HG02798 (cell line): ENCODE measurements at regions not wholly inside any gene's neighbourhood (a gene's known extent, or its start where the extent isn't known, plus 50 kb on each side); places are given as distances from the start of the nearest gene placed in this dataset.
A peak's percentile ranks its signal among the peaks of the same experiment; 100 is the strongest.

ENCODE experiments used
- ATAC-seq: cut with Tn5 transposase; IDR thresholded peaks from one replicate; pipeline ENCODE4 v1.9.1; 2021; ENCODE audit warnings: mild to moderate bottlenecking; ENCODE audit not compliant: unreplicated experiment, poor library complexity

DNA sequence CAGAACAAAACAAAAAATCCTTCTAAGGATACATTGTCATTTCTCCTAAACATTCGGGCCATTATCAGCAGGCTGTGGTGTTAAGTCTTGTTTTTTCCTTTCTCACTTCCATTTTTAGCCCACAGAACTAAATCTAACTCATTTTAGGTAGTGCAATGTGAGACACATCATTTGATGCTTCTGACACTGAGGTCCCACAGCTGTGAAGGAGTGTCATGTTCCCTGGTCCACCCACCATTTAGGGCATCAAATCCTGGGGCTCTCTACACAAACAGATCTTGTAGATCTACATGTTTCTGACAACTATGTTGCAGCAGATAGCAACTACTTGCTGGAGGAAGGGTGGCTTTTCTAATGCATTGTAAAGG lies 232.5 kb upstream of the IGFBP3 start:
- ATAC-seq, result peak; percentile 33

DNA sequence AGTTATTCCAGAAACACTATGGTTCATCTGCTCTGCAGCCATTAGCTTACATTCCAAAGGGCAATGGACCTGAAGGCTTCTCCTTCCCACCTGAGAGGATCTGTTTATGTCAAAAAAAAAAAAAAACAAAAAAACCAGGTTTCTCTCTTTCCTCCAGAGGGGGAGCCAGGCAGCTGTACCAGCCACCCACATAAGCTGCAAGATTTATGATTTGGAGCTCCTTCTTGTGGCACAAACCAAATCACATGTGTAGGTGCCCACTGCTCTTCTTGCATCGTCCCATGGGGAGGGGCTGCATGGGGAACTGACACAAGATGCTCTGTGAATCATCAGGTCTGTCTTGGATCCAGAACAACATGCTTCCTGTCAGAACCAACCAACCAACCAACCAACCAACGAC lies 231.6 kb upstream of the IGFBP3 start:
- no peak for ATAC-seq

DNA sequence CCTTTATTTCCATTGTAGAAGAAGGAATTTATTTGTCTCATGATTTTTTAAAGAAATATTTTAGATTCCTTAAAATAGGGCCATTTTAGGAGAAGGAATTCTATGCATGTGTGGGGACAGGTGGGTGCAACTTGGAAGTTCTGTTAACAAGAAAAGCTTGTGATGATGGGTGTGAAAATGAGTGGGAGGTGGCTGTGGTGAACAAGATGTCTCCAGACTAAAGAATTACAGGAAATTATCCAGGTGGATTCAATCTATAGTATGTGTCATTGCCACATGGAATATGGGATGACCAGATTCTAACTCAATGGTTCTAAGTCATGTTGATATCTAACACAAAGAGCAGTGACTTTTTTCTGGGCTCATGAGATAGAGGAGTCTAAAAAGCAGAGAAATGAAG lies 229.6 kb upstream of the IGFBP3 start:
- no peak for ATAC-seq

DNA sequence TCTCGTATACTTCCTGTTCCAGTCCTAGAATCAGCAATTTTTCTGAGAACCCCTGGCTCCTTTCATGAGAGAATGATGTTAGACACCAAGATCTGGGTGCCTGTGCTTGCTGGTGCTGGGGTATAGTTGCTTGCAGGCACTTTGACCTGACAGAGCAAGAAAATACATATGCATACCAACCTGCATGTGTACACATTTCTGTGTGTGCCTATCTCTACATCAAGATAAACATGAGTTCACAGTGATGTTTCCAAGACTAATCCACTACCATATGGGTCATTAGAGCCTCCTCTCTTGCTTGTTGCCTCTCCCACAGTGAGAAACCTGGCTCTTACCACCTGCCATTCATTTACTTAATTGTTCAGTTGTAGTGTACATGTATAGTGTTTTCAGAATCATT lies 229.1 kb upstream of the IGFBP3 start:
- no peak for ATAC-seq

DNA sequence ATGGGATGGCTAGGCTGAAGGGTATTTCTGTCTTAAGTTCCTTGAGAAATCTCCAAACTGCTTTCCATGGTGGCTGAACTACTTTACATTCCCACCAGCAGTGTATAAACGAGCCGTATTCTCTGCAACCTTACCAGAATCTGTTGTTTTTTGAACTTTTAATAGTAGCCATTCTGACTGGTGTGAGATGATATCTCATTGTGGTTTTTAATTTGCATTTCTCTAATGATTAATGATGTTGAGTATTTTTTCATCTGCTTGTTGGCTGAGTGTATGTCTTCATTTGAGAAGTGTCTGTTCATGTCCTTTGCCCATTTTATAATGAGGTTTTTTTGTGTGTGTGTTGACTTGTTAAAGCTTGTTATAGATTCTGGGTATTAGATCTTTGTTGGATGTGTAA lies 226.8 kb upstream of the IGFBP3 start:
- ATAC-seq, result no peak

DNA sequence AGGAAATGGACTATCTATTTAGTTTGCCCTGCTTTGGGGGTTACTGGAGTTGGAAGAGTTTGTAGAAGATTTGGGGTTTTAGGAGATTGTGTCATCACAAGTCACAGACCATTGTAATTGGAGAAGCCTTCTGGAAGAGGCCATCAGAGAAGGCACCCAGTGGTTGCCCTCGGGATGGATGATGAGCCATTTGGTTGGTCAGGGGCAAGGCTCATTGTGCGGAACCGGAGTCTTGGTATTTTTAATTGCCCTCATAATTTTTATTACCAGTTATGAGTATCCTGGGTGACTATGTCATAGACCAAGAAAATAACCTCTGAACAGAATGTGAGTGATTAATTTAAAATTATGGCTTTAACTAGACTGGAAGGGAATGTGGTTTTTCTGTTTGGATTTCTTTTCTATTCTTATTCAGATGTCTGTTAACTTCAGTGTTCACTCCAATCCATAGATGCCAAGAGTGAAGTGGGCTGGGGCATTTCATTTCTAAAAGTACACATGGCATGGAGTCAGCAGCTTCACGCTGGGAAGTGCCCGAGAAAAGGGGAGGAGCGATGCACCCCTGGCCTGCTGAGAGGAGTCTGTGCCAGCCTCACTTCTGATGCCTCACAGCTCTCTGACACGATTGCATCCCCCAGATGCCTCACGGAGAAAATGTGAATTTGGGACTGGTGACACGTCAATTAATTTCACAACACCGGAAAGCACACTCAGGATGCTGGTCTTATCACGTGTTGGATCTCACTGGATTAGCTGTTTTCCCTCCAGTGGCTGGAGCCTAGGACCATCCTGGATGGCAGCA lies 225.6 kb upstream of the IGFBP3 start:
- ATAC-seq, result no peak

DNA sequence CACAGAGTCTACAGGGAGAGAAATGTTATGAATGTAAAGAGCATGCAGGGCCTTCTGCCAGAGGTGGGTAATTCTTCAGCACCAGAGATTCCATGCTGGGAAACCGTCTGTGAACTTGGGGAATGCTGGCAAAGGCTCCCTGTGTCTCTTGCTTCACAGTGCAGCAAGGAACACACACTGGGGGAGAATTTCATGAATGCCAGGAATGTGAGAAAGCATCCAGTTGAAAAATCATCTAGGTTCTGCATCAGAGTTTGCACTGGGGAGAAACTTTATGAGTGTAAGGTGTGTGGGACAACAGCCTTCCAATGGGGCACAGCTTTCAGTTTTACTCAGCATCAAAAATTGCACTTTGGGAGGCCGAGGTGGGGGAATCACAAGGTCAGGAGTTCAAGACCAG lies 224.3 kb upstream of the IGFBP3 start:
- no peak for ATAC-seq

DNA sequence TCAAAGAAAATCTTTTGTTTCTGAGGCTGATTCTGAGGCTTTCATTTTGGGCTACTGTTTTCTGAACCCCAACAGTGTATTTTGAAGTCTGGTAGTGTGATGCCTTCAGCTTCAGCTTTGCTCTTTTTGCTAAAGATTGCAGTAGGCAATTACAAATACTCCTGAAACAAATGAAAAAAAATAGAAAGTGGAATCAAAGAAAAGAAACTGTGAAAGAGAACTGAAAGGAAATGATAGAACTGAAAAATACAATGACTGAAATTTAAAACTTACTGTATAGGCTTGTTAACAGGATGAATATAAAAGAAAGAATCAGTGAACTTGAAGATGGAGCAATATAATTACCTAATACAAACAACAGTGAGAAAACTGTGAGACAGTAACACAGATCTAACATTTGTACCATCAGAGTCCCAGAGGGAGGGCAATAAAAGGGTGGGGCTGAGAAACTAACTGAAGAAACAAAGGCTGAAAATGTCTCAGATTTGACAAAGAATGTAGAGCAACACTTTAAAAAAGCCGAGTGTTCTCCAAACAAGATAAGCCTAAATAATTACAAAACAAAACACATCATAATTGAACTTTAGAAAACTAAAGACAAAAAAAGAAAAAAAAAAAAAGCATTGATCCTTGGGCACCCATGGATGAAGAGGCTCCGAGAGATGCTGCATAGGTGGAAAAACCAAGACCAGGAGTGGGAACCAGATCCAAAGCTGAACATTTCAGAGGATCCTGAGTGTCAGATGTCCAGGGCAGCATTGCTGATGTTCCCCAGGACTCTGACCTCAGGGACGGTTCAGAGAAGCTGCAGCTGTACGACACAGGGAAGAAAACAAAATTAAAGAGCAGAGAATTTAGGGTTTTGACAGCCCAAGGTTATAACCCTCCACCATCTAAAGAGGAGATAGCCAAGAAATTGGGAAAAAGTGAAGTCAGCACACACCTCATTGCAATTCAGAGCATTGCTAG lies 223.2 kb upstream of the IGFBP3 start:
- ATAC-seq, result peak; percentile 41

DNA sequence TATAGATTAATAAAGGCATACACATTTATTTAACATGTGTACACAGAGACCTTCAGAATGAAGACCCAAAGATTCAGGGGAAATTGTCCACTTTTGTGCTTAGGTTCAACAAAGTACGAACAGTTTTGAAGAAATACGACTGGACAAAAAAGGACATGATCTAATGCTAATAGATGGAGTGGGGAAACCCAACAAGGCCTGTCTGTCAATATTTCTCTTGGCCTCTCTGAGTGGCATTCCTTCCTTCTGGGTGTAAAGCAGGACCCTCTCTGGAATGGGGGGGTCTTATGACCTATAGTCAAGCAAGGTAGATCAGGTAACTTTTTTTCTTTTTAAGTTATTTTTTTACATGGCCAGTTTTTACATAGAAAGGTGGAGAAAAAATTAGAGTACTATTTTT lies 222.3 kb upstream of the IGFBP3 start:
- no peak for ATAC-seq

DNA sequence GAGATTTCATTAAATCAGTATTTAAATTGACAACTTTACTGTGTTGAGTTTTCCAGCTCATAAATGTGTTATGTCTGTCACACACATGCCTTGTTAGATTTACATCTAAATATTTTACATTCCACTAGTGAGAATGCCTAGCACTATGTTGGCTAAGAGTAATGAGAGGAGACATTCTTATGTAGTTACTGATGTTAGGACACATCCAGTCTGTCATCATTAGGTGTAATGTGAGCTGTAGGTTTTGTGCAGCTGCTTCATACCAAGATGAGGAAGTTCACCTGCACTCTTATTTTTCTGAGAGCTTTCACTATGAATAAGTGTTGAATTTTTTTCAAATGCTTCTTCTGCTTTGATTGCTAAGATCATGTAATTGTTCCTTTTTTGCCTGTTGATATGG lies 218.0 kb upstream of the IGFBP3 start:
- ATAC-seq, result peak; percentile 66

DNA sequence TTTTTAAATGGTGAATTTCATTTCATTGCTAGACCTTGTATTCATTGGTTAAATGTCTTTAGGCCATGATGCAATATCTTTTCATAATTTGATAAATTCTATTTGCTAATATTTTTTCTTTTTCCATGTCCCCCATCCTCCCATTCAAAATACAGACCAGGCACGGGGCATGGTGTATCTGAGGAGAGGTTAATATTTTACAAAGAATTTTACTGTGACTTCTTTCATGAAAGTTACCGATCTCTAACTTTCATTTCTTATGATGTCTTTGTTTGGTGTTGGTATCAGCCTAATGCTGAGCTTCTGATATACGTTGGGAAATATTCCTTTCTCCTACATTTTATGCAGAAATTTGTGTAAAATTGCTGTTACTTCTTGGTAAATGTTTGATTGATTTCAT lies 216.7 kb upstream of the IGFBP3 start:
- ATAC-seq, result no peak

DNA sequence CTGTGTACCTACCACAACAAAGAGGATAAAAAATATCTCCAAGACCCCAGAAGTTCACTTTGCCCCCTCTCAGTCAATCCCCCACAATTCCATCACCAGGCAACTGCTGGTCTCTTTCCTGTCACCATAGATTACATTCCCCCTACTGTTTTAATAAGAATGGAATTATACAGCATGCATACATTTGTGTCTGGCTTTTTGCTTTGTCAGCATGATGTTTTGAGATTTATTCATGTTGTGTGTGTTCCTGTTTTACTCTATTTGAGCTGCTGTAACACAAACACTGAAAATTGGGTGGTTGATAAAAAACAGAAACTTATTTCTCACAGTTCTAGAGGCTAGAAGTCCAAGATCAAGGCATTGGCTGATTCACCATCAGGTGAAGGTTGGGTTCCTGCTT lies 214.5 kb upstream of the IGFBP3 start:
- no peak for ATAC-seq

DNA sequence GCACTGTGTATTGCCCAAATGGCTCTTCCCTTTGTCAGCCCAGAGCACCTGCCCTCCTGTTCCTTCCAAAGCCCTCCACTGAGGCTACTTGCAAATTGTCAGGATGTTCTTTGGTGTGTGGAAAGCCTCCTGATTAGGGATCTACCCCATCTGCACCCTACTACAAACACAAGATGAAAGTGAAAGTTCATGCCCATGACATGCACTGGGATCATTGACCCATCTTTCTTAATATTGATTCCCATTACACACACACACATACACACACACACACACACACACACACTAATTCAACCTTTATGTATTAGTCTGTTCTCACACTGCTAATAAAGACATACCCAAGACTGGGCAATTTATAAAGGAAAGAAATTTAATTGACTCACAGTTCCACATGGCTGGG lies 213.7 kb upstream of the IGFBP3 start:
- ATAC-seq, result no peak

DNA sequence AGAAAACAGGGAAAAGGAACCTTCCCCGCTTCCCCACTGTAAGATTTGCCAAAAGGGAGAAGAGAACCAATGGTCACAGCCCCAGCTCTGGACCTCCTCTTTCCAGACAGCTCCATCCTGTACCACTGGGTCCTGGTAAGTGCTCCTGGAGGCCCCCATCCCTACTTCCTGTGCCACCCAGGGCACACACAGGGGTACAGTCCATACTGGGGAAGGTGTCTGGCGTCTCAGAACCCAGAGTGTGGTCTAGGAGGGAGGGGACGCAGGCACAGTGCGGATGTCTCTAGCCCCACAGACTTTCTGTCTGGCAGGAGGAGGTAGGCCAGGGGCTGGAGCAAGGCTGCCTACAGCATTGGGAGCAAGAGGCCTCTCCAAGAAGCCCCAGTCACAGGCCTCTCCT lies 213.3 kb upstream of the IGFBP3 start:
- no peak for ATAC-seq

DNA sequence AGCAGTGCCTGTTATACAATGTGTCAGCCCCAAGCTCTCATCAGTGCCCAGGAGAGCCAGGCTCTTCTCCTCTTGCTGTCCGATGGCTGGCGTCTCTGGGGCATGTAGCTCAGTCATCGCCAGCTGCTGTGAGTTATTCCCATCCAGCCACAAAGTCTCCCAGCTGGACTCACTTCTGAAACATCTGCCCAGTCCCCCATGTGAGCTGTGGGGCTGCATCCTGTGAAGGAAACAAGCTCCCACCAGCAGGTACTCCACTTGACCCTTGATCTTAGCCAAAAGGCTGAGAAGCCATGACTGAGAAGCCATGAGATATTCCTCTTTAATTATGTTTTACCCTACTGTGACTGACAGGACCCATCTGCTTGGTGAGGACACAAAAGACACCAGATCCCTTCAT lies 212.7 kb upstream of the IGFBP3 start:
- ATAC-seq, result no peak

DNA sequence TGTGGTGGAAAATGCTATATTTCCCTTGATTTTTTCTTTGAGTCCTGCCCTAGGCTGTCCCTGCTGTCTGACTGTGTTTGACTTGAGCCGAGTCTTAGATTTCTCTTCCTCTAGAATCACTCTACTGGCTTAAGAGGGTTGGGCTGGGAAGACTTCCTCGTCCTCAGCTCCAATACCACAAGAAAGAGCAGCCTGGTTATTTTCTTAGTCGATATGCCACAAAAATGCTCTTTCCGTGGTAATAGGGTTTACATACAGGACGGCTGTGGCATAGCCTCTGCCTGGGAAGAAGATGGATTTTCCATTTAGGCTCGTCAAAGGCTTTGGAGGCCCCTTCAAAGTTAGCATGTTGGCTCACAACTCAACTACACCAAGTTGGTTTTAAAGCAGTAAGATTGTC lies 212.0 kb upstream of the IGFBP3 start:
- ATAC-seq, result no peak

DNA sequence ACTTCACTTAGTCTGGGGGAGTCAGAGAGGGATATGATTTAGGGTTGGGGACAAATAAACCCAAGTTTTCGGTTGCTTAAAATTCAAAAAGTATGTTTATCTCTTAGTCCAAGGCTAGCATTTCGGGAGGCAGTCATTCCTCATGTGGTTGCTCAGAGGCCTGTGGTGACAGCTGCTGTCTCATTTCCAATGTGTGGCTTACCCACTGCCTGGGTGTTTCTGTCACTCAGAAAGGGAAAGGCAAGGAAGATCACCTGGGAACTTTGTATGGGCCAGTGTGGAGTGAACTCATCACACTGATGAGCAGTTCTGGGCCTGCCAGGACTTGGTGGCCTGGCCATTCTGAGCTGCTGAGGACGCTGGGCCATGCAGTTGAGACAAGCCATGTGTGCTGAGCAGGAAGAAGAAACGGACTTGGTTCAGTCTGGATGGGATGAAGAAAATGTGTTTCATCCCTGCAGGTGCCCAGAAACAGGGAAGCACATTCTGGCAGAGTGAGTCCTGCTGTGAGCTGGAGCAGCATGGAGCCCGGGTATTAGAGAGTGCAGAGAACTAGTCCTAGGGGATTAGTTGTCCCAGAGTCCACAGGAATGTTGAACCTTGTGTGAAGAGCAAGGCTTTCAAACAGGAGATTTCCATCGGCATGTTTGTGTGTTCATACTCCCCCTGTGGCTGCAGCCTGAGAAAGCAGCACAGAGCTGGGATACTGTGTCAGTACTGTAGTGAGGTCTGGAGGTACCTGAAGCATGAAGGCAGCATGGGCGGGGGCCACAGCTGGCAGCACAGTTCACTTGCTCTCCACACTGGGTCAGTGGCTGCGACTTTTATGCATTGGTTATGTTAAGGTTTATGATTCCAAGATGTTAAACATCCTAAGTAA lies 211.1 kb upstream of the IGFBP3 start:
- no peak for ATAC-seq

DNA sequence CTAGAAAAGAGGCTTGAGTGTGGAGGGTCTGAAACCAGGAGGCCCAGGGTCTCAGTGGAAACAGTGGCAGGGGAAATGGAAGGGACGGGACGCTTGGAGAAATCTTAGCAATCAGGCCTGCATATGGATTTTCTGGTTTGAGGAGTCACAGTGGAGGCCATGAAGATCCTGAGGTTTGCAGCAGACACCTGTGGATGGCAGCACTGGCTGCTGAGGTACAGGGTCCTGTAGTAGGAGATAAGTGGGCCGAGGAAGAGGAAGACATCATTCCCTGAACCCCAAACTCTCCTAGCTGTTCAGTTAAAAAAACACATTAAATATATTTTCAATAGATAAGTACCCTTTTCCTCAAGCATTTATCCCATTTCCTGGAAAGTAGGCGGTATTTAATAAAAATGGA lies 208.8 kb upstream of the IGFBP3 start:
- no peak for ATAC-seq

DNA sequence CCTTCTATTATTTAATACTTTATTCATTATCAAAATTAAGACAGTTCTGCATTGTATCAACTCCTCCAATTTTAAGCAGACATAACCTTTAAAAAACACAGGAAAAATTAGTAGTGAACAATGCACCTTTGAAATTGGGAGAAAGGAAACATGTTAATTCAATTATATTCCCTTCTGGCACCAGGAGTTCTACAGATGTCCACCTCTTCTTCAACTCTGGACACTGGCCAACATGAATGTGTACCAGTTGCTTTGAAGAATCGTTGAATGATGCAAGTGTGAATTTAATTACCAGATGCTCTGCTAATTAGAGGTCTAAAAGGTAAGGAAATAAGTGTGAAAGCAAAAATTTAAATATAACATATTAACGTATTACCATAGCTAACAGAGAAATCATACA lies 206.7 kb upstream of the IGFBP3 start:
- ATAC-seq, result no peak

DNA sequence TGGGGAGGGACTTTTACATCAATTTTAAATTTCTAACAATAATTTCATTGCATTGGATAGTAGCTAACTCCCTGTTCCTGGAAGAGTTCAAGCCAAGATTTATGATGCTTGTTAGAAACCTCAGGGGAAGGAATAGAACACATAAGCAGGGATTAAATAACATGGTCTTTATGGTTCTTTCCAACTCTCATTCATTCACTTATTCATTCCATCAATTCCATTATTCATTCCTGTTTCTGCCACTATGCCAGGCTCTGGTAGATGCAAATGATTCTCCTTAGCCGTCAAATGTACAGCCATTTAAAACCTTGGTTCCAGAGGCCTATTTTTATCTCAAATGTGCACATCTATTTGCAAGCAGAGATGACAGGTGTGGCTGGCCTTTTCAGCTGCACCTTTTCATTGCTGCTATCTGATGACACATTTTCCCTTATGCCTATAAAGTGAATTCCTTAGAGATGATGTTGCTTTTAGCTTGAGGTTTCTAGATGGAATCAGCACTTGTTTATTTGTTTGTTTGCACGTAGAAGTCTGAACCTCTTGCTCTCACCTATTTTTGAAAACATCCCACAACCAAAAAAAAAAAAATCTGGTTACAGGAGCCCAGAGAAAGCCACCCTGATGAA lies 205.7 kb upstream of the IGFBP3 start:
- no peak for ATAC-seq
